HepG2 (cell line): ENCODE measurements at regions not wholly inside any gene's neighbourhood (a gene's known extent, or its start where the extent isn't known, plus 50 kb on each side); places are given as distances from the start of the nearest gene placed in this dataset.

Experiments used
- ATAC-seq: fragments of 200-7000 bp; cut with Tn5 transposase; 3 replicates; pipeline ENCODE4 v1.9.1; 2020; ENCODE audit warnings: mild to moderate bottlenecking, moderate library complexity
- BruUV-seq: library from RNA; stranded (reverse); fragments of 400-500 nt; replicated peaks from 2 replicates; lab custom pipeline; 2021; lab: Mats Ljungman, UMichigan
- CTCF ChIA-PET: fragments of 300-600 bp; formaldehyde crosslinking; extraction: SDS; loops from one replicate; lab custom pipeline; 2021; ENCODE audit warnings: low total read pairs, inconsistent platforms, low intra/inter-chr PET ratio; lab: Yijun Ruan, JAX
- POLR2A ChIA-PET: fragments of 350-600 bp; sonication (Branson Sonifier 250); formaldehyde crosslinking; loops from one replicate; lab custom pipeline; 2020; ENCODE audit warnings: antibody characterized with exemption, inconsistent platforms; lab: Yijun Ruan, JAX
- DNase-seq: peaks from one replicate; pipeline ENCODE4 v3.0.0-alpha.2; 2015; ENCODE audit warnings: low spot score
- FAIRE-seq: peaks from 3 replicates; lab custom pipeline; 2011; peaks lifted over from hg19 to GRCh38; lab: Jason Lieb, UNC
- H2AFZ ChIP-seq: one replicate; pipeline ENCODE4 v1.6.1; 2011; ENCODE audit warnings: low read length, inconsistent platforms
- H3K27ac ChIP-seq: fragments of 300-600 bp; 3 replicates; pipeline ENCODE4 v1.8.0; 2011; ENCODE audit warnings: mixed run types, mild to moderate bottlenecking, mixed read lengths, low read length, inconsistent platforms; ENCODE audit not compliant: insufficient read depth; ENCODE audit errors: extremely low read length
- H3K27me3 ChIP-seq, 2 experiments: fragments of 200-600 bp in 1 of 2; 2 replicates in 1 of 2; 3 replicates in 1 of 2; pipeline versions ENCODE4 v1.6.0 to v1.8.0; 2011; ENCODE audit warnings: low read length in 2 of 2, mild to moderate bottlenecking in 2 of 2, moderate library complexity in 2 of 2, inconsistent platforms in 1 of 2; ENCODE audit not compliant: insufficient read depth in 2 of 2, control insufficient read depth in 1 of 2
- H3K36me3 ChIP-seq, 2 experiments: fragments of 200-600 bp in 1 of 2; replicated peaks in 1 of 2; 2 replicates in 1 of 2; 3 replicates in 1 of 2; pipeline versions ENCODE4 v1.5.1 to v1.8.0; 2011; ENCODE audit warnings: low read length in 2 of 2, inconsistent platforms in 1 of 2; ENCODE audit not compliant: insufficient read depth in 2 of 2, control insufficient read depth in 1 of 2
- H3K4me1 ChIP-seq: 2 replicates; pipeline ENCODE4 v1.5.1; 2012; ENCODE audit warnings: low read length, inconsistent platforms; ENCODE audit not compliant: insufficient read depth
- H3K4me2 ChIP-seq: 2 replicates; pipeline ENCODE4 v1.6.0; 2011; ENCODE audit warnings: low read depth, low read length, inconsistent platforms
- H3K4me3 ChIP-seq, 3 experiments: fragments of 200-600 bp in 1 of 3; sonication (generic), shearing (Covaris generic) in 1 of 3; replicated peaks in 1 of 3; 2 replicates each; pipeline ENCODE4 v1.5.1; 2011 to 2016; ENCODE audit warnings: low read length in 3 of 3, inconsistent platforms in 2 of 3, low read depth in 2 of 3, mild to moderate bottlenecking in 2 of 3, control low read depth in 1 of 3, mixed read lengths in 1 of 3; ENCODE audit not compliant: insufficient read depth in 1 of 3
- H3K79me2 ChIP-seq: one replicate; pipeline ENCODE4 v1.6.1; 2011; ENCODE audit warnings: low read length, inconsistent platforms; ENCODE audit not compliant: insufficient read depth
- H3K9ac ChIP-seq: 2 replicates; pipeline ENCODE4 v1.6.0; 2011; ENCODE audit warnings: mild to moderate bottlenecking, low read depth, low read length, inconsistent platforms; ENCODE audit not compliant: insufficient read depth
- H3K9me3 ChIP-seq: 2 replicates; pipeline ENCODE4 v1.5.1; 2012; ENCODE audit warnings: mild to moderate bottlenecking, low read length
- H4K20me1 ChIP-seq: 2 replicates; pipeline ENCODE4 v1.6.0; 2011; ENCODE audit warnings: inconsistent platforms, mild to moderate bottlenecking, low read length, moderate library complexity; ENCODE audit not compliant: insufficient read depth
- BCLAF1 ChIP-seq: fragments of 450-650 bp; IDR thresholded peaks from 2 replicates; pipeline ENCODE4 v1.6.1; 2017; ENCODE audit warnings: mild to moderate bottlenecking
- FOXJ3 ChIP-seq: sonication (generic); formaldehyde crosslinking; IDR thresholded peaks from 2 replicates; pipeline ENCODE4 v1.4.0; 2020; ENCODE audit warnings: missing genetic modification reagents, mild to moderate bottlenecking, borderline replicate concordance
- LCORL ChIP-seq, 2 experiments: fragments of 450-650 bp in 1 of 2; sonication (generic) in 1 of 2; formaldehyde crosslinking in 1 of 2; IDR thresholded peaks; 2 replicates each; pipeline versions ENCODE4 v1.5.0 to v1.6.1; 2017 to 2020; ENCODE audit warnings: antibody characterized with exemption in 1 of 2, missing genetic modification reagents in 1 of 2
- MAFK ChIP-seq, 2 experiments: IDR thresholded peaks in 1 of 2; conservative IDR thresholded peaks in 1 of 2; 2 replicates each; pipeline ENCODE4 v1.6.1; 2011; ENCODE audit warnings: improper control_type of control experiment in 2 of 2, low read length in 2 of 2
- MEIS2 ChIP-seq: sonication (generic); formaldehyde crosslinking; IDR thresholded peaks from 2 replicates; pipeline ENCODE4 v1.9.0; 2021; ENCODE audit warnings: mild to moderate bottlenecking, missing genetic modification reagents
- MTA3 ChIP-seq: sonication (generic); formaldehyde crosslinking; IDR thresholded peaks from 2 replicates; pipeline ENCODE4 v1.4.0; 2020; ENCODE audit warnings: missing genetic modification reagents
- NFIC ChIP-seq: IDR thresholded peaks from 2 replicates; pipeline ENCODE4 v1.6.1; 2012; ENCODE audit warnings: mild to moderate bottlenecking, low read length, inconsistent platforms
- NR2F6 ChIP-seq, 2 experiments: IDR thresholded peaks; 2 replicates each; pipeline ENCODE4 v1.6.1; 2016; ENCODE audit warnings: antibody characterized with exemption in 1 of 2, mild to moderate bottlenecking in 1 of 2
- PPARG ChIP-seq: conservative IDR thresholded peaks from 2 replicates; pipeline ENCODE4 v1.6.1; 2016; ENCODE audit warnings: missing biosample characterization, missing genetic modification reagents
- SYNCRIP ChIP-seq: fragments of 200-400 bp; formaldehyde crosslinking; IDR thresholded peaks from 2 replicates; pipeline ENCODE4 v1.6.1; 2018; ENCODE audit warnings: mild to moderate bottlenecking, low read depth, low read length; ENCODE audit not compliant: insufficient read depth
- ZBTB21 ChIP-seq: sonication (generic); formaldehyde crosslinking; IDR thresholded peaks from 2 replicates; pipeline ENCODE4 v1.4.0; 2020; ENCODE audit warnings: missing genetic modification reagents
- ZNF598 ChIP-seq: sonication (generic); formaldehyde crosslinking; IDR thresholded peaks from 2 replicates; pipeline ENCODE4 v1.5.1; 2020; ENCODE audit warnings: mild to moderate bottlenecking, missing genetic modification reagents, borderline replicate concordance
- ZNF772 ChIP-seq: sonication (generic); formaldehyde crosslinking; IDR thresholded peaks from 2 replicates; pipeline ENCODE4 v1.5.0; 2020; ENCODE audit warnings: mild to moderate bottlenecking, missing genetic modification reagents
- WGBS: methylation state at CpG from one replicate; pipeline ENCODE4 v1.1.6; 2017; ENCODE audit warnings: low lambda C conversion rate; 5-methylcytosine and 5-hydroxymethylcytosine counted together
- in situ Hi-C: cut with HindIII; loops from 2 replicates; pipeline ENCODE4 v1.10.0; 2017; ENCODE audit warnings: low pct_unique_long_range_greater_than_20kb; ENCODE audit not compliant: extremely low pct_ligation_motif_present
- intact Hi-C: fragments of 100-400 bp; cut with micrococcal nuclease; formaldehyde crosslinking; loops from one replicate; pipeline ENCODE4 v1.10.0; 2022; ENCODE audit not compliant: unreplicated experiment

DNA sequence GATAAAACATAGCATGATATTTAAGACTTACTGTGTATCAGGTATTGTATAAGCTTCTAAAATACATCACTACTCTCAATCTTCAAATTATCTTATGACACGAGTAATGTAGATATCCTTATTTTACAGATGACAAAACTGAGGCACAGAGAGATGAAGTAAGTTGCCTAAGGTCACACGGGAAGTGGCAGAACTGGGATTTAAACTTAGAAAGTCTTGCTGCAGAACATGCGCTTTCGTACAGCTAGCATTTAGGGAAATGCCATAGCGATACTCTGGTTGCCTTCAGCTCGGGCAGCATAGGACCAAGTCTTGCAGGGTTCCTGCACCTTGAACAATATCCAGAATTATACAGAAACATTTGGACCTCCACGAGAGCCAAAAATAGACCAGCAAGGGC is 162.4 kb downstream of the BRMS1L start:
- H3K27ac ChIP-seq = no peak overlapping the region
- WGBS = 48% methylated on average over 7 of the region's 7 CpGs
- CTCF ChIA-PET = no interaction called here
- intact Hi-C loops = no loop called here
- no TSS peak for BruUV-seq
- TF ChIP-seq ZBTB21 (CRISPR knock-in tag) = no peak
- TF ChIP-seq MEIS2 = no peak
- no peak for TF ChIP-seq BCLAF1
- no peak for TF ChIP-seq FOXJ3 (CRISPR knock-in tag)
- TF ChIP-seq PPARG (CRISPR knock-in tag) = no peak
- TF ChIP-seq NFIC = no peak
- TF ChIP-seq, all 625 proteins: peak for 0
- H3K4me3 ChIP-seq = no peak overlapping the region
- H4K20me1 ChIP-seq = no peaks in the 10 kb centered on the region
- no peaks in the 10 kb centered on the region for H3K36me3 ChIP-seq
- H3K9ac ChIP-seq = no peak overlapping the region
- ATAC-seq (no peak), FAIRE-seq (no peak), DNase-seq (no peak)
- POLR2A ChIA-PET = no interaction called here
- H3K9me3 ChIP-seq = no peaks in the 10 kb centered on the region
- in situ Hi-C loops = no loop called here
- H3K27me3 ChIP-seq = no peaks in the 10 kb centered on the region; a peak in 1 of 5 replicates
- H3K4me1 ChIP-seq = no peaks in the 10 kb centered on the region
- H3K79me2 ChIP-seq = no peaks in the 10 kb centered on the region
- no peak overlapping the region for H2AFZ ChIP-seq
- no peak overlapping the region for H3K4me2 ChIP-seq

GRCh38 chr14:35987731-35988130 is 161.6 kb downstream of the BRMS1L start:
- Histone ChIP-seq H3K36me3 (no peaks in the 10 kb centered on the region), H3K9me3 (no peaks in the 10 kb centered on the region), H3K4me1 (no peaks in the 10 kb centered on the region), H4K20me1 (no peaks in the 10 kb centered on the region), H3K79me2 (no peaks in the 10 kb centered on the region), H3K27ac (no peak overlapping the region), H3K4me3 (no peak overlapping the region), H3K9ac (no peak overlapping the region), H3K27me3 (no peaks in the 10 kb centered on the region; a peak in 1 of 5 replicates), H2AFZ (no peak overlapping the region), H3K4me2 (no peak overlapping the region)
- intact Hi-C loops = no loop called here
- FAIRE-seq = no peak
- TF ChIP-seq MTA3 (CRISPR knock-in tag) (no peak), MAFK (conservative IDR thresholded peaks at IDR 0.05 in 1 of 2, IDR thresholded peaks at IDR 0.05 in 1 of 2; ENCODE audit: low read length in 2 of 2) (0 out of 4 replicates have a peak, but pooled peaks of 1 of the 2 experiments have one; percentile 6), SYNCRIP (no peak), ZNF772 (no peak), ZNF598 (CRISPR knock-in tag) (no peak), NR2F6 (IDR thresholded peaks at IDR 0.05) (no peak), NR2F6 (CRISPR knock-in tag; IDR thresholded peaks at IDR 0.05) (no peak), LCORL (IDR thresholded peaks at IDR 0.05) (peak; percentile 44; the same call in 1 of the 2 replicates), LCORL (CRISPR knock-in tag; IDR thresholded peaks at IDR 0.05) (no peak)
- no TSS peak for BruUV-seq
- ATAC-seq = no peak
- ChIA-PET CTCF (no interaction called here), POLR2A (no interaction called here)
- in situ Hi-C loops = no loop called here
- WGBS = under 1% methylated on average over 3 of the region's 3 CpGs
- DNase-seq = no peak
